ENCODE measurements at regions not wholly inside any gene's neighbourhood (a gene's known extent, or its start where the extent isn't known, plus 50 kb on each side); places are given as distances from the start of the nearest gene placed in this dataset.

- no peak overlapping the region for H3K4me3 ChIP-seq (ENCODE audit: low read depth, low read length)
- no peak for TF ChIP-seq CTCF (conservative IDR thresholded peaks at IDR 0.05; ENCODE audit: low read depth, low read length)
- DNase-seq (ENCODE audit: low read depth), result no peak
These were observed 73.7 kb upstream of the MED9 start for GRCh38 chr17:17403065-17403464.

- no peak for TF ChIP-seq CTCF (conservative IDR thresholded peaks at IDR 0.05; ENCODE audit: low read depth, low read length)
- no peak overlapping the region for H3K4me3 ChIP-seq (ENCODE audit: low read depth, low read length)
- DNase-seq (ENCODE audit: low read depth), result no peak
These were observed 72.8 kb upstream of the MED9 start for GRCh38 chr17:17403899-17404576.

GRCh38 chr17:17405673-17406072 is 71.1 kb upstream of the MED9 start:
- DNase-seq (ENCODE audit: low read depth), result no peak
- TF ChIP-seq CTCF (conservative IDR thresholded peaks at IDR 0.05; ENCODE audit: low read depth, low read length), result no peak
- H3K4me3 ChIP-seq (ENCODE audit: low read depth, low read length), result no peak overlapping the region

GRCh38 chr17:17406225-17406624 is 70.6 kb upstream of the MED9 start:
- H3K4me3 ChIP-seq (ENCODE audit: low read depth, low read length), result no peak overlapping the region
- TF ChIP-seq CTCF (conservative IDR thresholded peaks at IDR 0.05; ENCODE audit: low read depth, low read length), result no peak

GRCh38 chr17:17408236-17408794 is 68.5 kb upstream of the MED9 start:
- DNase-seq (ENCODE audit: low read depth), result no peak
- TF ChIP-seq CTCF (conservative IDR thresholded peaks at IDR 0.05; ENCODE audit: low read depth, low read length), result no peak
- H3K4me3 ChIP-seq (ENCODE audit: low read depth, low read length), result no peak overlapping the region

More at GRCh38 chr17:17406225-17406624, 70.6 kb upstream of the MED9 start:
- DNase-seq (ENCODE audit: low read depth), result no peak

- H3K4me3 ChIP-seq (ENCODE audit: low read depth, low read length), result no peak overlapping the region
- no peak for DNase-seq (ENCODE audit: low read depth)
- no peak for TF ChIP-seq CTCF (conservative IDR thresholded peaks at IDR 0.05; ENCODE audit: low read depth, low read length)
These were observed 66.4 kb upstream of the MED9 start for GRCh38 chr17:17410357-17410756.

- no peak overlapping the region for H3K4me3 ChIP-seq (ENCODE audit: low read depth, low read length)
- DNase-seq (ENCODE audit: low read depth), result no peak
- TF ChIP-seq CTCF (conservative IDR thresholded peaks at IDR 0.05; ENCODE audit: low read depth, low read length), result no peak
These were observed 65.1 kb upstream of the MED9 start for GRCh38 chr17:17411692-17412091.
